OCI-LY7 (cell line): ENCODE measurements at regions not wholly inside any gene's neighbourhood (a gene's known extent, or its start where the extent isn't known, plus 50 kb on each side); places are given as distances from the start of the nearest gene placed in this dataset.

ENCODE experiments used
- BruUV-seq: library from RNA; stranded (reverse); fragments of 400-500 nt; replicated peaks from 2 replicates; lab custom pipeline; 2021; lab: Mats Ljungman, UMichigan
- CTCF ChIA-PET: fragments of 300-600 bp; sonication (Branson Sonifier 250); formaldehyde crosslinking; loops from one replicate; lab custom pipeline; 2022; ENCODE audit warnings: antibody characterized with exemption; ENCODE audit not compliant: unreplicated experiment; lab: Charles Lee
- POLR2A ChIA-PET: fragments of 300-600 bp; sonication (Branson Sonifier 250); formaldehyde crosslinking; loops from one replicate; lab custom pipeline; 2022; ENCODE audit warnings: antibody characterized with exemption; lab: Charles Lee
- DNase-seq: peaks from one replicate; pipeline ENCODE4 v3.0.0-alpha.2; 2015; ENCODE audit warnings: low spot score
- H2AFZ ChIP-seq: fragments of 200-600 bp; sonication (generic), shearing (Covaris generic); 2 replicates; pipeline ENCODE4 v1.6.1; 2014; ENCODE audit warnings: mild to moderate bottlenecking, antibody characterized with exemption, low read length, moderate library complexity
- H3K27ac ChIP-seq: fragments of 200-600 bp; sonication (generic); 2 replicates; pipeline ENCODE4 v1.5.1; 2014; ENCODE audit warnings: mixed run types, low read depth, mild to moderate bottlenecking, moderate library complexity, low read length, inconsistent platforms; ENCODE audit not compliant: poor library complexity, severe bottlenecking
- H3K36me3 ChIP-seq: fragments of 200-600 bp; sonication (generic); 2 replicates; pipeline ENCODE4 v1.6.1; 2014; ENCODE audit warnings: mild to moderate bottlenecking, antibody characterized with exemption, low read length, moderate library complexity, mixed read lengths; ENCODE audit not compliant: insufficient read depth
- H3K4me1 ChIP-seq: fragments of 200-600 bp; sonication (generic); 2 replicates; pipeline ENCODE4 v1.5.1; 2014; ENCODE audit warnings: mild to moderate bottlenecking, low read length; ENCODE audit not compliant: insufficient read depth, poor library complexity, severe bottlenecking
- H3K4me2 ChIP-seq: fragments of 200-600 bp; sonication (generic); 2 replicates; pipeline ENCODE4 v1.6.1; 2014; ENCODE audit warnings: mild to moderate bottlenecking, low read length
- H3K4me3 ChIP-seq: fragments of 200-600 bp; sonication (generic); 2 replicates; pipeline ENCODE4 v1.5.1; 2014; ENCODE audit warnings: mild to moderate bottlenecking, low read depth, low read length; ENCODE audit not compliant: poor library complexity, severe bottlenecking
- H3K79me2 ChIP-seq: fragments of 200-600 bp; sonication (generic); 2 replicates; pipeline ENCODE4 v1.6.1; 2016; ENCODE audit warnings: low read depth, mild to moderate bottlenecking, low read length, moderate library complexity, mixed read lengths; ENCODE audit not compliant: insufficient read depth
- H3K9me2 ChIP-seq: fragments of 200-600 bp; sonication (generic); 2 replicates; pipeline ENCODE4 v1.6.1; 2016; ENCODE audit warnings: mild to moderate bottlenecking, low read length, mixed read lengths; ENCODE audit not compliant: insufficient read depth
- H3K9me3 ChIP-seq: fragments of 200-600 bp; sonication (generic); 2 replicates; pipeline ENCODE4 v1.6.1; 2014; ENCODE audit warnings: mild to moderate bottlenecking, mixed run types, low read length, mixed read lengths
- H4K20me1 ChIP-seq: fragments of 200-600 bp; sonication (generic); 2 replicates; pipeline ENCODE4 v1.6.1; 2014; ENCODE audit warnings: mild to moderate bottlenecking, antibody characterized with exemption, low read length, moderate library complexity, mixed read lengths; ENCODE audit not compliant: insufficient read depth
- CTCF ChIP-seq: fragments of 200-600 bp; sonication (generic); conservative IDR thresholded peaks from 2 replicates; pipeline ENCODE4 v1.5.1; 2014; ENCODE audit warnings: mild to moderate bottlenecking, antibody characterized with exemption, low read length, moderate library complexity, mixed read lengths
- EZH2phosphoT487 ChIP-seq: fragments of 200-600 bp; sonication (generic); IDR thresholded peaks from 2 replicates; pipeline ENCODE4 v1.6.1; 2018; ENCODE audit warnings: low read depth, borderline replicate concordance, mild to moderate bottlenecking, mixed run types, antibody characterized with exemption, low read length, moderate library complexity, mixed read lengths
- intact Hi-C: fragments of 100-400 bp; cut with micrococcal nuclease; formaldehyde crosslinking; loops from one replicate; pipeline ENCODE4 v1.10.0; 2022; ENCODE audit not compliant: unreplicated experiment

- intact Hi-C loops: no loop called here
Observed at GRCh38 chr18:10386049-10386448, 68.4 kb upstream of the APCDD1 start.

GRCh38 chr18:10386956-10387355, 67.5 kb upstream of the APCDD1 start:
- intact Hi-C loops: no loop called here
- no peak for DNase-seq
- H2AFZ ChIP-seq: no peak overlapping the region

More at GRCh38 chr18:10386049-10386448, 68.4 kb upstream of the APCDD1 start:
- ChIA-PET POLR2A (interaction anchor here (0.6 to 0.7 kb wide), 2 partner anchors 130 to 191 kb away, joined by 3 to 4 read pairs; no protein-coding TSS in a partner anchor), CTCF (interaction anchor here (0.7 kb wide), 1 partner anchor 429 kb away, joined by 6 read pairs; no protein-coding TSS in a partner anchor)
- no peak for TF ChIP-seq CTCF
- no peak for TF ChIP-seq EZH2phosphoT487
- H3K4me1 ChIP-seq: no peaks in the 10 kb centered on the region
- no peaks in the 10 kb centered on the region for H3K36me3 ChIP-seq
- no peaks in the 10 kb centered on the region for H3K9me2 ChIP-seq
- no peaks in the 10 kb centered on the region for H4K20me1 ChIP-seq
- no peaks in the 10 kb centered on the region for H3K9me3 ChIP-seq
- H3K4me2 ChIP-seq: no peak overlapping the region
- no peaks in the 10 kb centered on the region for H3K79me2 ChIP-seq
- no peak overlapping the region for H3K4me3 ChIP-seq
- DNase-seq: no peak
- no TSS peak for BruUV-seq
- H3K27ac ChIP-seq: no peak overlapping the region
- no peak overlapping the region for H2AFZ ChIP-seq

More at GRCh38 chr18:10386956-10387355, 67.5 kb upstream of the APCDD1 start:
- Histone ChIP-seq H3K9me3 (no peaks in the 10 kb centered on the region), H4K20me1 (no peaks in the 10 kb centered on the region), H3K79me2 (no peaks in the 10 kb centered on the region), H3K9me2 (no peaks in the 10 kb centered on the region), H3K36me3 (no peaks in the 10 kb centered on the region), H3K4me2 (no peak overlapping the region), H3K4me3 (no peak overlapping the region), H3K4me1 (no peaks in the 10 kb centered on the region), H3K27ac (no peak overlapping the region)
- CTCF ChIA-PET: no interaction called here
- BruUV-seq: no TSS peak
- no peak for TF ChIP-seq EZH2phosphoT487
- TF ChIP-seq CTCF: no peak
- POLR2A ChIA-PET: no interaction called here
